Small intestine (tissue), 7 donors: ENCODE measurements at regions not wholly inside any gene's neighbourhood (a gene's known extent, or its start where the extent isn't known, plus 50 kb on each side); places are given as distances from the start of the nearest gene placed in this dataset.

Source experiments
- DNase-seq, 2 donors: peaks; one replicate each; pipeline versions ENCODE4 v3.0.0 to v3.0.0-alpha.2; 2013
- FAIRE-seq: peaks from 2 replicates; lab custom pipeline; 2012; peaks lifted over from hg19 to GRCh38; lab: Jason Lieb, UNC
- H3K27ac ChIP-seq, 3 donors: one replicate each; pipeline ENCODE4 v1.5.1; 2013; ENCODE audit warnings: low read length in 2 of 3, mild to moderate bottlenecking in 2 of 3, control low read depth in 1 of 3, inconsistent platforms in 1 of 3, low read depth in 1 of 3, moderate library complexity in 1 of 3
- H3K27me3 ChIP-seq, 3 donors: one replicate each; pipeline ENCODE4 v1.6.1; 2013; ENCODE audit warnings: low read length in 3 of 3, inconsistent platforms in 1 of 3; ENCODE audit not compliant: control insufficient read depth in 3 of 3, insufficient read depth in 3 of 3
- H3K36me3 ChIP-seq, 3 donors: one replicate each; pipeline ENCODE4 v1.6.1; 2013; ENCODE audit warnings: low read length in 3 of 3, inconsistent platforms in 1 of 3, low read depth in 1 of 3, mild to moderate bottlenecking in 1 of 3, moderate library complexity in 1 of 3; ENCODE audit not compliant: control insufficient read depth in 3 of 3, insufficient read depth in 2 of 3
- H3K4me1 ChIP-seq, 3 donors: one replicate each; pipeline ENCODE4 v1.6.1; 2013; ENCODE audit warnings: low read length in 2 of 3, inconsistent platforms in 1 of 3, low read depth in 1 of 3, mild to moderate bottlenecking in 1 of 3, moderate library complexity in 1 of 3; ENCODE audit not compliant: control insufficient read depth in 3 of 3, insufficient read depth in 2 of 3
- H3K4me3 ChIP-seq, 3 donors: one replicate each; pipeline ENCODE4 v1.5.1; 2013; ENCODE audit warnings: low read length in 3 of 3, control low read depth in 1 of 3, inconsistent platforms in 1 of 3, low read depth in 1 of 3, mild to moderate bottlenecking in 1 of 3, moderate library complexity in 1 of 3
- H3K9me3 ChIP-seq, 2 donors: one replicate each; pipeline ENCODE4 v1.6.1; 2013; ENCODE audit warnings: low read depth in 1 of 2, low read length in 1 of 2; ENCODE audit not compliant: control insufficient read depth in 2 of 2, insufficient read depth in 1 of 2
- WGBS, 3 donors: extraction: QIAGEN DNeasy Blood & Tissue Kit; methylation state at CpG; one replicate each; pipeline ENCODE4 v1.1.7; 2013; 5-methylcytosine and 5-hydroxymethylcytosine counted together
- donor health status: healthy with polysubstance abuse.
- donor health status: control.
- donor health status: control.
- donor health status: Bipolar disorder and iron deficiency.
- donor health status: healthy.

DNA sequence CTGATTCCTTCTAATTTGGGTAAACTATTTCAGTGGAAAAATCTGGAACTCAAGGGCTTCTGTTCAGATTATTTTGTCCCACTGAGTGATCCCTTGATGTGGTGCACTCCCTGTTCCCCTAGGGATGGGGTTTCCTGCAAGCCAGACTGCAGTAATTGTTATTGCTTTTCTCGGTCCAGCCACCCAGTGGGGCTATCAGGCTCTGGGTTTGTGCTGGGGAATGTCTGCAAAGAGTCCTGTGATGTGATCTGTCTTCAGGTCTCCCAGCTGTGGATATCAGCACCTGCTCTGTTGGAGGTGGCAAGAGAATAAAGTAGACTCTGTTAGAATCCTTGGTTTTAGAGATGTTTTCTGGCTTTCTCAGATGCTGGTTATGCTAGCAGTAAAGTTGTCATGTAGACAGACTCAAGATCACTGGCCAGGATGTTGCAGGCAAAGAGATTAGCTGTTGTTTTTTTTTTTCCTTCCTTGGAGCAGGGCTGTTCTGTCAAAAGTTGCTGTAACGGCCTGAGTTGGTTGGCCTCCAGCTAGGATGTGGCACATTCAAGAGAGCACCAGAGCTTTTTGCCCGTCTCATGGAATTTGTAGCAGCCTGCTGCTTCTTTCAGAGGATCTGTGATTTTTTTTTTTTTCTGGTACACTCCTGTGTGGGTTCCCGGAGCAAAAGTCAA, 1314.0 kb downstream of the PCDH19 start:
- no peak overlapping the region for H3K4me3 ChIP-seq
- FAIRE-seq (no peak), DNase-seq (no peak)
- no peak overlapping the region for H3K27ac ChIP-seq
- H3K36me3 ChIP-seq, result no peaks in the 10 kb centered on the region
- H3K4me1 ChIP-seq, result no peaks in the 10 kb centered on the region
- H3K27me3 ChIP-seq, result no peaks in the 10 kb centered on the region
- 54 to 59% (median 54%) methylated on average over 4 of the region's 4 CpGs for WGBS, 3 donors
- H3K9me3 ChIP-seq, result no peaks in the 10 kb centered on the region

GRCh38 chrX:99091459-99091858, 1318.6 kb downstream of the PCDH19 start:
- no peaks in the 10 kb centered on the region for H3K4me1 ChIP-seq
- no peak for FAIRE-seq

GRCh38 chrX:99078301-99078700, 1331.8 kb downstream of the PCDH19 start:
- DNase-seq (no peak), FAIRE-seq (no peak)
- 73 to 87% (median 77%) methylated on average over 4 of the region's 4 CpGs for WGBS, 3 donors
- Histone ChIP-seq H3K4me1 (no peaks in the 10 kb centered on the region), H3K9me3 (no peaks in the 10 kb centered on the region), H3K27me3 (no peaks in the 10 kb centered on the region), H3K27ac (no peak overlapping the region), H3K36me3 (no peaks in the 10 kb centered on the region), H3K4me3 (no peak overlapping the region)

More at GRCh38 chrX:99091459-99091858, 1318.6 kb downstream of the PCDH19 start:
- Histone ChIP-seq H3K27ac (no peak overlapping the region), H3K9me3 (peaks cover 0 to 4% of the 10 kb centered on the region in 2 donors), H3K36me3 (no peaks in the 10 kb centered on the region), H3K4me3 (no peak overlapping the region), H3K27me3 (no peaks in the 10 kb centered on the region)
- DNase-seq, result no peak
- 86 to 100% (median 96%) methylated on average over 1 of the region's 1 CpG for WGBS, 3 donors

DNA sequence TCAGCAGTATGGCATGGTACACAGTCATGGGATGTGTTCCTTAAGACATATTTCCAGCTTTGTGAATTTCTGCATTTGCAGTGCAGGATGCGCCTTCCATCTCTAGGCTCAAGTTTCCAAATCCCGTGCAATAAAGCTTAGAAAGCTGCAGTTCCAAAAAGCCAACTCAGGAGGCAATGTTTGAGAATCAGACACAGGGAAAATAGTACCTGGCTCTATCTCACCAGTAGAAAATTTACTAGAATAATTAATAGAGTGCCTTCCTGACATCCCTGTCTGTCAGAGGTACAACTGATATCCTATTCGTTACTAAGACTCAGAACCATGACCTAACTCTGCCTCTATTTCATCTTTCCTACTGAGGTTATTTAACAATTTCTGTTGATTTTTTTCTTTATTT, 1333.0 kb downstream of the PCDH19 start:
- H3K4me3 ChIP-seq, result no peak overlapping the region
- no peak overlapping the region for H3K27ac ChIP-seq
- DNase-seq (no peak), FAIRE-seq (no peak)
- no peaks in the 10 kb centered on the region for H3K27me3 ChIP-seq
- no peaks in the 10 kb centered on the region for H3K4me1 ChIP-seq
- no peaks in the 10 kb centered on the region for H3K9me3 ChIP-seq
- 77 to 87% (median 87%) methylated on average over 3 of the region's 3 CpGs for WGBS, 3 donors
- H3K36me3 ChIP-seq, result no peaks in the 10 kb centered on the region

DNA sequence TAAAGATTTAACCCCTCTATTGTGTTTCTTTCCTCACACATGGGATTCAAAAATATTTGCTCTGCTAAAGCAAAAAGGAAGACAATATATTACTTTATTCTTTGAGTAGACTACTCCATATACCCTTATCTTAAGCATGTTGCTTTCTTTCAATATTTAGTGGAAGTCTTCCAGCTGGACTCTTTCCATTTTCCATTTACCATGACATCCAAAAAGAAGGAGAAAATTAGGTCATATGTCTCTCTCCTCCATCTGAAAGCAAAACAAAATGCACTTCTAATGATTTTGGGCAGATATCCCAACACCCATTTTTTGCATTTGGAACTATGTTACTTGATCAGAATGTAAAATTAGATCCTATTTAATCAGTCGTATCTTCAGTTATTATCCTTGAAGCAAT, 1336.5 kb downstream of the PCDH19 start:
- Histone ChIP-seq H3K36me3 (no peaks in the 10 kb centered on the region), H3K27me3 (no peaks in the 10 kb centered on the region), H3K4me1 (no peaks in the 10 kb centered on the region), H3K4me3 (no peak overlapping the region), H3K9me3 (no peaks in the 10 kb centered on the region), H3K27ac (no peak overlapping the region)
- WGBS, 3 donors, result 56 to 81% (median 80%) methylated on average over 1 of the region's 1 CpG
- no peak for FAIRE-seq
- no peak for DNase-seq

DNA sequence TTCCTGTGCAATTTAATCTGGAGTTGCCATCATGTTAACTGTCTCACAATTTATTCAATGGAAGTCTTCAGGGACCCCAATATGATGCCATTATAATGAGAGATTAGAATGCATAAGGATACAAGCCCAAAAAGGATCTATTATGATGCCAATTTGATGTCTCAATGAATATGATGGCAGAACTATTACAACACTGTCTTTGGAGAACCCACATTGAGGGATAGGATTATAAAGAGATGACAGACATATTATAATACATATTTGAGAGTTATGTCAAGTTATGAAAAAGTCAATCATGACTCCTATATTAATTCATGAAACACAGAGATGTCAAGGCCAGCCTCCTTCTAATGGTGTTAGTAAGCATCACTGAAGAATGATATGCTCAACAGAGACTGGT, 1358.4 kb downstream of the PCDH19 start:
- Histone ChIP-seq H3K27me3 (no peaks in the 10 kb centered on the region), H3K9me3 (peaks cover 1 to 9% of the 10 kb centered on the region in 2 donors), H3K27ac (no peak overlapping the region), H3K4me1 (no peaks in the 10 kb centered on the region), H3K4me3 (no peak overlapping the region), H3K36me3 (no peaks in the 10 kb centered on the region)
- FAIRE-seq (no peak), DNase-seq (no peak)

- no peaks in the 10 kb centered on the region for H3K4me1 ChIP-seq
- WGBS, 3 donors, result 82 to 93% (median 89%) methylated on average over 1 of the region's 1 CpG
- no peaks in the 10 kb centered on the region for H3K36me3 ChIP-seq
- FAIRE-seq, result no peak
- H3K9me3 ChIP-seq, result no peaks in the 10 kb centered on the region
- H3K27me3 ChIP-seq, result no peaks in the 10 kb centered on the region
- no peak for DNase-seq
- no peak overlapping the region for H3K27ac ChIP-seq
- H3K4me3 ChIP-seq, result no peak overlapping the region
These were observed 1376.7 kb downstream of the PCDH19 start for GRCh38 chrX:99033226-99033901.

DNA sequence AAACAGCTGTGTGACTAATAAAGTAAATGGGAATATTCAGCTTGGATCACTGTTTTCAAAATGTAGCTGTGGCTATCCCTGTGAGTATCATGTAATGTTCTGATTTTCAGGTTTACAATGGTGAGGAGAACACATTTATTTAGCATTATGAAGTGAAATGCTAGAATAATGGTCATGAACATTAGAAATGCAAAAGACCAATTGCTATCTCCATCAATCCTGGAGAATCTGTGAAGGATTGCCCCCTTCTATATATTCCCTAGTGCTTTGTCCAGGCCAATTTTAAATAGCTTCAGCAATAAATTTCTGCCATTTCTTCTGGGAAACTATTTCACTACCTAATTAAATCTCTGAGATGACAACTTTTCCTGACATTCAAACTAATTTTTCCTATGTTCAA, 1399.1 kb downstream of the PCDH19 start:
- no peaks in the 10 kb centered on the region for H3K4me1 ChIP-seq
- no peaks in the 10 kb centered on the region for H3K36me3 ChIP-seq
- H3K9me3 ChIP-seq, result no peaks in the 10 kb centered on the region
- FAIRE-seq (no peak), DNase-seq (no peak)
- no peak overlapping the region for H3K27ac ChIP-seq
- H3K4me3 ChIP-seq, result no peak overlapping the region
- no peaks in the 10 kb centered on the region for H3K27me3 ChIP-seq

DNA sequence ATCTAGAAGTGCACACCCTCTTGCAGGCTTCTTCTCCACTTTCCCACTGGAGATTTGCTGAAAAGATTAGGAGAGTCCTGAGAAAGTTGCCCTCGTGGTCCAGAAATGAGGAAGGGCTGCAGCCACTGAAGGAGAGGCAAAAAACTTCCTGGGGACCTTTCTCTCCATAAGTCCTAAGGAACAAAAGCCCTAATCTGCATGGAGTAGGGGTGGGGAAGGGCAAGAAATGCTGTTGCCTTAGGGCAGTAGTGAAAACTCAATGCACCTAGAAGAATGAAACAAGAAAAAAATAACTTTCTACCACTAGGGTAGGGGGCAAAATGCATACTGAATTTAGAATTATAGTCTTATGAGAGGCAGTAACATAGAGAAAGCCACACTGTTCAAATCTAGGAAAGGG, 1408.8 kb downstream of the PCDH19 start:
- Histone ChIP-seq H3K4me3 (no peak overlapping the region), H3K27ac (no peak overlapping the region), H3K4me1 (no peaks in the 10 kb centered on the region), H3K27me3 (no peaks in the 10 kb centered on the region), H3K9me3 (peaks cover 0 to 3% of the 10 kb centered on the region in 2 donors), H3K36me3 (no peaks in the 10 kb centered on the region)
- no peak for FAIRE-seq
- no peak for DNase-seq
- 12 to 32% (median 14%) methylated on average over 1 of the region's 1 CpG for WGBS, 3 donors
